Keratinocyte (primary cell): ENCODE measurements at regions not wholly inside any gene's neighbourhood (a gene's known extent, or its start where the extent isn't known, plus 50 kb on each side); places are given as distances from the start of the nearest gene placed in this dataset.

Experiments
- DNase-seq: peaks from one replicate; pipeline ENCODE4 v3.0.0-alpha.2; 2011; ENCODE audit warnings: low read depth, missing footprints, low spot score
- FAIRE-seq: peaks from 2 replicates; lab custom pipeline; 2011; peaks lifted over from hg19 to GRCh38; lab: Jason Lieb, UNC
- H2AFZ ChIP-seq: 2 replicates; pipeline ENCODE4 v1.6.0; 2012; ENCODE audit warnings: low read length, control low read depth, inconsistent platforms; ENCODE audit not compliant: control insufficient read depth
- H3K27ac ChIP-seq: 2 replicates; pipeline ENCODE4 v1.5.1; 2011; ENCODE audit warnings: low read length; ENCODE audit not compliant: control insufficient read depth, insufficient read depth
- H3K27me3 ChIP-seq: 3 replicates; pipeline ENCODE4 v1.6.0; 2011; ENCODE audit warnings: low read length; ENCODE audit not compliant: control insufficient read depth, insufficient read depth; ENCODE audit errors: extremely low read depth
- H3K36me3 ChIP-seq, 2 experiments: 2 replicates in 1 of 2; 3 replicates in 1 of 2; pipeline ENCODE4 v1.5.1; 2011; ENCODE audit warnings: low read length in 2 of 2, mild to moderate bottlenecking in 1 of 2; ENCODE audit not compliant: control insufficient read depth in 2 of 2, insufficient read depth in 2 of 2; ENCODE audit errors: extremely low read depth in 1 of 2
- H3K4me1 ChIP-seq: 3 replicates; pipeline ENCODE4 v1.5.1; 2011; ENCODE audit warnings: low read length; ENCODE audit not compliant: control insufficient read depth, insufficient read depth; ENCODE audit errors: extremely low read depth
- H3K4me2 ChIP-seq: 3 replicates; pipeline ENCODE4 v1.6.0; 2011; ENCODE audit warnings: low read depth, low read length; ENCODE audit not compliant: control insufficient read depth, insufficient read depth; ENCODE audit errors: extremely low read depth
- H3K4me3 ChIP-seq, 3 experiments: fragments of 200-600 bp in 1 of 3; sonication (generic) in 1 of 3; 2 replicates in 2 of 3; 3 replicates in 1 of 3; pipeline ENCODE4 v1.5.1; 2011 to 2016; ENCODE audit warnings: low read length in 3 of 3, mild to moderate bottlenecking in 3 of 3, control low read depth in 2 of 3, inconsistent platforms in 1 of 3, low read depth in 1 of 3, mixed read lengths in 1 of 3, mixed run types in 1 of 3, moderate library complexity in 1 of 3; ENCODE audit not compliant: control insufficient read depth in 2 of 3, insufficient read depth in 2 of 3; ENCODE audit errors: extremely low read depth in 1 of 3
- H3K79me2 ChIP-seq: 2 replicates; pipeline ENCODE4 v1.6.0; 2012; ENCODE audit warnings: low read length; ENCODE audit not compliant: control insufficient read depth, insufficient read depth
- H3K9ac ChIP-seq: 3 replicates; pipeline ENCODE4 v1.6.0; 2011; ENCODE audit warnings: low read length; ENCODE audit not compliant: control insufficient read depth, insufficient read depth; ENCODE audit errors: extremely low read depth
- H3K9me1 ChIP-seq: 3 replicates; pipeline ENCODE4 v1.6.0; 2011; ENCODE audit warnings: low read length; ENCODE audit not compliant: control insufficient read depth, insufficient read depth; ENCODE audit errors: extremely low read depth
- H3K9me3 ChIP-seq: 2 replicates; pipeline ENCODE4 v1.5.1; 2012; ENCODE audit warnings: low read depth, low read length; ENCODE audit not compliant: control insufficient read depth
- H4K20me1 ChIP-seq: 3 replicates; pipeline ENCODE4 v1.6.0; 2011; ENCODE audit warnings: low read length; ENCODE audit not compliant: control insufficient read depth, insufficient read depth; ENCODE audit errors: extremely low read depth
- EZH2 ChIP-seq: IDR thresholded peaks from one replicate; pipeline ENCODE4 v1.6.1; 2012; ENCODE audit warnings: inconsistent platforms, mild to moderate bottlenecking, low read length, moderate library complexity
- dilution Hi-C: fragments of 300-500 bp; cut with MboI; formaldehyde crosslinking; loops from one replicate; pipeline ENCODE4 v1.7.0; 2020; ENCODE audit warnings: low sequenced_read_pairs; ENCODE audit not compliant: extremely low pct_ligation_motif_present
- TF ChIP-seq, protein P1 (sequence below), 3 experiments: IDR thresholded peaks in 1 of 3; conservative IDR thresholded peaks in 1 of 3; optimal IDR thresholded peaks in 1 of 3; 2 replicates in 2 of 3; 3 replicates in 1 of 3; pipeline versions ENCODE3 to v1.5.1; 2011; ENCODE audit warnings: low read length in 3 of 3, mild to moderate bottlenecking in 3 of 3, moderate library complexity in 2 of 3, control low read depth in 1 of 3, inconsistent platforms in 1 of 3; ENCODE audit not compliant: insufficient read depth in 2 of 3; ENCODE audit errors: extremely low read depth in 1 of 3

DNA sequence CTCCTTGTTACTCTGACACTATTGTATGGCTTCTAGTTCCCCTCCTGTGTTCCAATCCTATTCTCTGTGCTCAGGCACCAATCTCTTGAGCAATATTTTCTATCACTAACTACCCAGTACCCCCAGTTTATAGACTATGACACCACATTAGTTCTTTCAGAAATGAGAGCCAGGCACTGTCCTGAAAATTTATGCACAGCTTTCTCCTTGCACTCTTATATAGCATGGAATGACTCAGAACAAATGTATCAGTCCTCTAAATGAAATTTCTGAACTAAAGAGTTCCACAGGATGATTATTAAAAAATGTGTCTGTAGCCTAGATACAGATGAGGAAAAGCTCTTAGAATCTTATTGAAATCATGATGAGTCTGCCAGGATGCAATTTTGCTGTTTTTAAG lies 489.9 kb downstream of the XPNPEP1 start:
- DNase-seq (no peak), FAIRE-seq (no peak)
- TF ChIP-seq, protein P1, sequence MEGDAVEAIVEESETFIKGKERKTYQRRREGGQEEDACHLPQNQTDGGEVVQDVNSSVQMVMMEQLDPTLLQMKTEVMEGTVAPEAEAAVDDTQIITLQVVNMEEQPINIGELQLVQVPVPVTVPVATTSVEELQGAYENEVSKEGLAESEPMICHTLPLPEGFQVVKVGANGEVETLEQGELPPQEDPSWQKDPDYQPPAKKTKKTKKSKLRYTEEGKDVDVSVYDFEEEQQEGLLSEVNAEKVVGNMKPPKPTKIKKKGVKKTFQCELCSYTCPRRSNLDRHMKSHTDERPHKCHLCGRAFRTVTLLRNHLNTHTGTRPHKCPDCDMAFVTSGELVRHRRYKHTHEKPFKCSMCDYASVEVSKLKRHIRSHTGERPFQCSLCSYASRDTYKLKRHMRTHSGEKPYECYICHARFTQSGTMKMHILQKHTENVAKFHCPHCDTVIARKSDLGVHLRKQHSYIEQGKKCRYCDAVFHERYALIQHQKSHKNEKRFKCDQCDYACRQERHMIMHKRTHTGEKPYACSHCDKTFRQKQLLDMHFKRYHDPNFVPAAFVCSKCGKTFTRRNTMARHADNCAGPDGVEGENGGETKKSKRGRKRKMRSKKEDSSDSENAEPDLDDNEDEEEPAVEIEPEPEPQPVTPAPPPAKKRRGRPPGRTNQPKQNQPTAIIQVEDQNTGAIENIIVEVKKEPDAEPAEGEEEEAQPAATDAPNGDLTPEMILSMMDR (optimal IDR thresholded peaks at IDR 0.05 in 1 of 3, IDR thresholded peaks at IDR 0.05 in 1 of 3, conservative IDR thresholded peaks at IDR 0.05 in 1 of 3; ENCODE audit: extremely low read depth in 1 of 3, insufficient read depth in 2 of 3, low read length in 3 of 3): no peak
- no peak for TF ChIP-seq EZH2
- H3K79me2 ChIP-seq: no peaks in the 10 kb centered on the region
- no peak overlapping the region for H3K4me2 ChIP-seq
- no peaks in the 10 kb centered on the region for H3K4me1 ChIP-seq
- H3K9me3 ChIP-seq: no peaks in the 10 kb centered on the region
- no peak overlapping the region for H2AFZ ChIP-seq
- dilution Hi-C loops: no loop called here
- H3K9ac ChIP-seq: no peak overlapping the region
- no peaks in the 10 kb centered on the region for H4K20me1 ChIP-seq
- H3K27ac ChIP-seq: no peak overlapping the region
- H3K27me3 ChIP-seq: no peaks in the 10 kb centered on the region
- no peaks in the 10 kb centered on the region for H3K36me3 ChIP-seq
- H3K9me1 ChIP-seq: no peaks in the 10 kb centered on the region
- no peak overlapping the region for H3K4me3 ChIP-seq

GRCh38 chr10:109432281-109432680 lies 491.0 kb downstream of the XPNPEP1 start:
- H3K4me1 ChIP-seq: no peaks in the 10 kb centered on the region
- no peak overlapping the region for H2AFZ ChIP-seq
- FAIRE-seq (no peak), DNase-seq (no peak)
- no peaks in the 10 kb centered on the region for H4K20me1 ChIP-seq
- H3K4me3 ChIP-seq: no peak overlapping the region
- no peaks in the 10 kb centered on the region for H3K9me3 ChIP-seq
- no peak overlapping the region for H3K4me2 ChIP-seq
- no peak overlapping the region for H3K9ac ChIP-seq
- no peaks in the 10 kb centered on the region for H3K27me3 ChIP-seq
- no peak overlapping the region for H3K27ac ChIP-seq
- no peaks in the 10 kb centered on the region for H3K9me1 ChIP-seq
- no peaks in the 10 kb centered on the region for H3K36me3 ChIP-seq
- H3K79me2 ChIP-seq: no peaks in the 10 kb centered on the region
- dilution Hi-C loops: no loop called here
- TF ChIP-seq, protein P1 (optimal IDR thresholded peaks at IDR 0.05 in 1 of 3, IDR thresholded peaks at IDR 0.05 in 1 of 3, conservative IDR thresholded peaks at IDR 0.05 in 1 of 3; ENCODE audit: extremely low read depth in 1 of 3, insufficient read depth in 2 of 3, low read length in 3 of 3): no peak
- no peak for TF ChIP-seq EZH2
